ENCODE measurements at regions not wholly inside any gene's neighbourhood (a gene's known extent, or its start where the extent isn't known, plus 50 kb on each side); places are given as distances from the start of the nearest gene placed in this dataset.

DNA sequence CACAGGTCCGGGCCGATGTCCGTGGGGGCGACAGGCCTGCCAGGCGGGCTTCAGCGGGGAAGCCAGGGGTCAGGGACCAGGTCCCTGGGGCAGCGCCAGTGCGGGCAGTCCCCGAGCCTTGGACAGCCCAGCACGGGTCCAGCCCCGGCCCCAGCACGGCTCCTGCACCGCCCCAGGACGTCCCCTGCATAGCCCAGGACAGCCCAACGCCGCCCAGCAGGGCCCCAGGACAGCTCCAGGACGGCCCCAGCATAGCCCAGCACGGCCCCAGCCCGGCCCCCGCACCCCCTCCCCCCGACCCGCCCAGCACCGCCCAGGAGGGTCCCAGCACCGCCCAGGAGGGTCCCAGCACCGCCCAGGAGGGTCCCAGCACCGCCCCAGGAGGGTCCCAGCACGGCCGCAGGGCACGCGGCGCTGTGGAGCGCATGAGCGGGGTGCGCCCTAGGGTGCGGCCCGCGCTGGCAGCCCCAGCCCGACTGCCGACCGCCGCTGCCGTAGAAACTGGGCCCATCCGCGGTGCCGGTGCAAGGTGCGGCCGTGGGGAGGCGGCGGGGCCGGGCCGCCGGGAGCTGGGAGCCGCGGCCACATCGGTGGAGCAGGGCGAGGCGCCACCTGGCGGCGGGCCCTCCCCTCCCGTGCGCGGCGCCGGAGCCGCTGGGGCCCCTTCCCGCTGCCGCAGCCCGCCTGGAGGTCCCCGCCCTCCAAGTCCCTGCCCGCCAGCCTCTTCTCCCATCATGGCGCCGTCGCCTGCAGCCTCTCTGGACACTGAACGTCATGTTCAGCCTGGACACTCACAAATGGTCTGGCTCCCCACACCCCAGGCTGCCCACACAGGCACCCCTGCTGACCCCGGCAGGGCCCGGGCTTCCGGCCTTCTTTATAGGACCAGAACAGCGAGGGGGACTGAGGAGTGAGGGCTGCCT is 106.8 kb upstream of the NKX1-1 start:
- peak; percentile 74 for DNase-seq (ENCODE audit: low spot score)
- no peak for FAIRE-seq

DNA sequence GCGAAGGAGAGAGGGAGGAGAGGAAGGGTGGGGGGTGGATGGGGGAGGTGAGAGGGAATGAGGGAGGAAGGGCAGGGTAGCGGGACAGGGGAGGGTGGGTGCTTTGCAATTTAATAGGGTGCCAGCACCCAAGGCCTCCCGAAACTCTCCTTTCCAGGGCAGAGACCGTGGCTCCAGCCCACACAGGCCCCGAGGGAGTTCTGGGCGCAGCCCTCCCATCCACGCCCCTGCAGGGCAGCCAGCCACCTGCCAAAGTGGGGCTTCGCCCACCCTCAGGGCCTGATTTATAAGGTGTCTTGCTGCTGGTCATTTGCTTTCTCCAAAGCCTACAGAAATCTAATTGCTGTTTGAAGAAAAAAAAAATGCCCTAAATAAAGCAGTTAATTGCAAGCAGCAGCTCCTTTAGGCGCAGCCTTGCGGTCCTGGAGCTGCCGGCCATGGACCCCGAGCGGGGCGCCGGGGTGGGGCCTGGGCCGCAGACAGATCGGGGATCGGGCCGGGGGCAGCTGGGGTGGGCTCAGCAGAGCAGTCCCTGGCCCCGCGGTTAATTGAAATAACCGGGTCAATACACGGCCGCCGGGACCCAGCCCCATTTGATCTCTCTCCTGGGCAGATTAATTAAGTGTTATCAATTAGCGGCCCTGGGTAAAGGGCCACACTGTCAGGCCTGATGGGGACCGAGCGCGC is 106.0 kb upstream of the NKX1-1 start:
- DNase-seq (ENCODE audit: low spot score) = no peak
- FAIRE-seq = no peak

DNA sequence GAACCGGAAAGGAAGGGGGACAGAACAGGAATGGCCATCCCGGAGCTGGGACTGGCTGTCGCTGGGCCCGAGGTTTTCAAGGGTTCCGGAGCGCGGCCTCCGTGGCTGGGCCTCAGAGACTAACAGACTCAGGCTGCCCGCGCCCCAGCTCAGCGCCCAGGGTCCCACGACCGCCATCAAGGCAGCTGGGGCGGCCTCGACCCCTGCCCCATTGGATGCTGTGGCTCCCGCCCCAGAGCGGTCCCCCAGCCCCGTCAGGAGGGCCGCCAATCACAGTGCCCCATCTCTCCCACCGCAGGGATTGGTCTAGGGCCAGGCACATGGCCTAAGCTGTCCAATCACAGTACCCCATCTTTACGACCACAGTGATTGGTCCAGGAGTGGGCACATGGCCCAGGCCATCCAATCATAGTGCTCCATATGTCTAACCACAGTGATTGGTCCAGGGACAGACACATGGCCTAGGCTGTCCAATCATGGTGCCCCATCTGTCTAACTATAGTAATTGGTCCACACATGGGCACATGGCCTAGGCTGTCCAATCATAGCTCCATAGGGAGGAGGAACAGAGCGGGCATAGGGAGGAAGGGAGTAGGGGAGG is 105.3 kb upstream of the NKX1-1 start:
- FAIRE-seq = no peak
- DNase-seq (ENCODE audit: low spot score) = peak; percentile 23

DNA sequence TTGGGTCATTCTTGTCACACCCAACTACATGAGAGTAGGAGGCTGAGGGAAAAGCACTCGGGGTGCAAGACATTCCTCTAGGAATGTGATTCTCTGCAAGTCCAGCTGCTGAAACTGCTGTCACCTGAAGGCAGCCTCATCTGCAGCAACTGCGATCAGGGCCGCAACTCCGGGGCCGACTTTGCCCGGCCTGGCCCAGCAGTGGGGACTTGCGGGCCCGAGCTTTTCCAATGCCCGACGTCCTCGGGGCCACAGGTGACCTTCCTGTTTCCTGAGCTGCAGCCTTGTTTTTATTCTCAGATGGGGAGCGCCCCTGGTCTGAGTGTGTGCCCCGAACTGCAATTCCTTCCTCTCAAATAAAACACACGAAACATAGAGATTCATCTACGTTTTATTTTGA is 104.7 kb upstream of the NKX1-1 start:
- DNase-seq (ENCODE audit: low spot score) = no peak
- FAIRE-seq = no peak

DNA sequence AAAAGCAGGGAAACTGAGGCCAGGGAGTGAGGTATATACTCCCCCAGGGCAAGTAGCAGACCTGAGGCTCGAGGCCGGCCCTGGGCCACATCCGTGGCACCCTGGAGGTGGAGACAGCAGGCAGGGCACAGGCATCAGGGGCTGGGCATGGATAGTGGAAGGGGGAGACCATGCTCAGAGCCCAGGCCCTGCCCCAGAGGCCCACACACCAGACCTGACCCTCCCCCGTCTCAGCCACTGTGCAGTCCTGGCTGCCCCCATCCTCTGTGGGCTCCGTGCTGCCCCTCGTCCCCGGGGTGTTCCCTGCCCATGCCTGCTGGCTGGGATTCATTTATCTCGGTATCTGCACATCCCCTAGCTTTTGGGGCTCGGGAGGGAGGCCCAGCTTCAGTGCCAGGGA is 103.1 kb upstream of the NKX1-1 start:
- no peak for FAIRE-seq
- DNase-seq (ENCODE audit: low spot score) = no peak

DNA sequence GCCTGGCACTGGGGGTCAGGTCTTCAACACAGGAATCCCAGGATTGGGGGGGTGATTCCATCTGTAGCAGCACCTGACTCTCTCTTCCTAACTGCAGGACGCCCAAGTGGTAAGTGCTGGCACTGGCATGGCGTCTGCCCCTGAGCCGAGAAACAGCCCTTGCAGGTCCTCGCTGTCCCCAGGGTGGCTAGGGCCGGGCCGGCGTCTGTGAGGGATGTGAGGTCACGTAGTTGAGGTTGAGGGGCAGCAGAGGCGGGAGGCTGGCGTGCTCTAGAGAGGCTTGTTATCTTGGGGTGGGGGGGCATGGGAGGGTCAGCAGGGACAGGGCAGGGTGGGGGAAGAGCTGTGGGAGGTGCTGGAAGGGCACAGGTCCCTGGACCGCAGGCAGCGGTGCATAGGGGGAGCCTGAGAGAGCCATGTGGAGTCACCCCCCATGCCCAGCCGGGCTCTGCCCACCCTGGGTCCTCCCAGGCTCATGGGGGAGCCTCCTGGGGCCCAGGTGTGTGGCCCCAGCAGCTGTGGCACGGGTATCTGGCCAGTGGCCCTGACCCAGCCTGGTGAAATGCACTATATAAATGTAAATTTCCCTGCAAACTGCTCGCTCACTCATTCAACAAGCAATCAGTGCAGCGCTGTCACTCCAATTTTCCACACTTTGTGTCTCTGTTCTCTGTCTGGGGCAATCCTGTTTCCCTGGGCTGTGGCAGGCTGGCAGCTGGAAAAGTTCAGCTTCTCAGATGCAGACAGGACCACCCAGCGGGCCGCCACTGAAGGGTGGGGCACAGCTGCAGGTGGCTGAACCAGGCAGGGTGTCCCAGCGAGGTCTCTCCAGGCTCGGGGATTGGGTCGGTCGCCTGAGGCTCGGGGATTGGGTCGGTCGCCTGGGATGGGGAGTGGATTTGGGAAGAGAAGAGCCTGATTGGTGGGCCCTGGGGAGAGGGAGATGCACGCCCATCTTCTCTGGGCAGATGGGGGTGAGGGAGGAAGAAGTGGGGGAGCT is 102.2 kb upstream of the NKX1-1 start:
- FAIRE-seq = no peak

DNA sequence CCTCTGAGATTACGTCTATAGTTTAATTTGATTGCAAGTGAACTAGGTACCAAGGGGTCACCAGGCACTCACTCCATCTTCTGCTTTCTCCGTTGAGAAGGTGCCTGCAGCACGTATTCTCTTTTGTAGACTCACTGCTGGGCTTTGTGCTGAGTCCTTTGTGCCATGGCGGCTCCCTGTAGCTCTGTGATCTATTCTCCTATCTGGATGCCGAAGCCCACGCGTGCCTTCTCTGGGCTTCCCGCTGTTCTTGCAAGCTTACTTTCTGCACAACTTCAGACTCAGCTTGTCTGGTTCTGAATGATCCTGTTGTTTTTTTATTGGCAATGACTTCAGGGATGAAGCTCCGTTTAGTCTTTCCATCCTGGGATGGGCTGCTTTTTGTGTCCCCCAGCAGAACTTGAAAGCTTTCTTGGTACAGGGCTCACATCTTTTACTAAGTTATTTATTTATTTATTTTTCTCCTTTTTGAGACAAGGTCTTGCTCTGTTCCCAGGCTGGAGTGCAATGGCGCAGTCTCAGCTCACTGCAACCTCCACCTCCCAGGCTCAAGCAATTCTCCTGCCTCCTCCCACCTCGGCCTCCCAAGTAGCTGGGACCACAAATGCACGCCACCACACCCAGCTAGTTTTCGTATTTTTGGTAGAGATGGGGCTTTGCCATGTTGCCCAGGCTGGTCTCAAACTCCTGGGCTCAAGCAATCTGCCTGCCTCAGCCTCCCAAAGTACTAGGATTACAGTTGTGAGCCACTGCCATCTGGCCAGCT is 100.9 kb upstream of the NKX1-1 start:
- DNase-seq (ENCODE audit: low spot score) (no peak), FAIRE-seq (no peak)

More for the DNA sequence above, 102.2 kb upstream of the NKX1-1 start:
- no peak for DNase-seq (ENCODE audit: low spot score)

DNA sequence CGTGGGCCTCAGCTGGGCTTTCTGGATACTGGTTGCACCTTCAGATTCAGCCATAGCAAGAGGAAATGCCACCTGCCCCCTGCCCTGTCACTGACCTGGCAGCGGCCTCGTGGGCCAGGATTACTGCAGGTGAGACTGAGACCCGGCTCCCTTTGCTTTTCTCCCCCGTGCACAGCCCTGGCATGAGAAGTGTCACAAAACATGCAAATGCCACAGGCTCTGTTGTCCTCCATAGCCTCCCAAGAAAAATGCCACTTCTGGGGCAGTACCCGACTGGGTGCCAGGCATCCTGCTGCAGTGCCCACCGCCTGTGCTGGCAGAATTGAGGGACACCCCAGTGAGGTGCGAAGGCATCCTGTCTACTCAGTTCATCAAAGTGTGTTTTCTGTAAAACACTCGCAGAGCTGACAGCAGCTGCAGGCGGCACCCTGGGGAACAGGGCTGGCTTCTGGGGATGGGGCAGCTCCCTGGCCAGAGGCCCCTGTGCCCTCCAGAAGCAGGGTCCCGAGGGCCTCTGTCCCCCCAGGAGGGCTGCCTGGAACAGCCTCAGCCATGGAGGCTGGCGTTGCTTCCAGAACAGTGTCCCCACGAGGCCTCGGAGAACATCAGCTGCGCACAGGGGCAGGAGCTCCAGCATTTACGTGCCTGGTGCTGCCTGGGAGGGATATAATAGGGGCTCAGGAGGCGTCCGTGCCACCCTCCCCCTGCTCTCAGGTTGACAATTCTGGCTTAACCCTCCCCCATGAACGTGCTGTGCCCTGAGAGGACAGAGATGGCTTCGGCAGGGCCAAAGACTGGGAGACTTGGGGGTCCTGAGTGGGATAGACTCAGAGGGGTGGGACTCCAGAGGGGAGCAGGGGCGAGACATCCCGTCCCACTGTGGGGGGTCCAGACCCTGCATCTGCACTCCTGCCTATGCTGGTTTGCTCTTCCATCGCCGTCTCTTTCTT is 99.5 kb upstream of the NKX1-1 start:
- DNase-seq (ENCODE audit: low spot score) (no peak), FAIRE-seq (no peak)

DNA sequence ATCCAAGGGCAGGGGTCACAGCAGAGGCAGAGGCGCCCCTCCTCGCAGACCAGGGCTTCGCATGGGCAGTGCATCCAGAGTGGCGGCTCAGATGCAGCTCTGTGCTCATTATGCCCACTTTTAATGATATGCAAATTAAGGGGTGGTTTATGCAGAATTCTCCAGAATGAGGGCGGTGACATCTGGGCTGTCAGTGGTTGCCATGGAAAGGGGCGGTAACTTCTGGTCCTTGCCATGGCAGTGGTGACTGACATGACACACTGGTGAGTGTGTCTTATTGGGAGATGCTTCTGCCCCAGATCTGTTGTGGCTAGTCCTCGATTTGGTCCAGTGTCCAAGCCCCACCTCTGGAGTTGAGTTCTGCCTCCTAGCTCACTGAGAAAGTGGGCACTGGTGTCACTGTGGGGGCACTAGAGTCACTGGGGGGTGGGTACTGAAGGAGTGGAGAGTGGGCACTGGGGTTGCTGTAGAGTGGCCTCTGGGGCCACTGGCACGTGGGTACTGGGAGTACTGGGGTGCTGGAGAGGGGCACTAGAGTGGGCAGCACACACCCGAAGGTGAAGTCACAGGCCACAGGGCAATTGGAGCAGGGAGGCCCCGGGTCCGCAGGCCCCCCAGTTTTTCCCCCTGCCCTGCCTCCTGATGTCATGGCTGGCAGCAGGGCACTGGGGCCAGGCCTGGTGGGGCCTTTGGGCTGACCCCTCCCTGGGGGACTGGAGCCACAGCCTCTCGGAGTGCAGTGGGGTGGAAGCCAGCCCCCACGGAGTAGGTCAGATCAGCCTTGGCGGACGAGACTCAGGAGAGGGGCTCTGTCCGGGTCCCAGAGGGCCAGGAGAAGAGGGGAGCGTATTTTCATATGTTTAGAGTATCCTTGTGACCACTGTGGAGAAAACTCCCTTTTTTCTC is 98.6 kb upstream of the NKX1-1 start:
- FAIRE-seq = no peak

DNA sequence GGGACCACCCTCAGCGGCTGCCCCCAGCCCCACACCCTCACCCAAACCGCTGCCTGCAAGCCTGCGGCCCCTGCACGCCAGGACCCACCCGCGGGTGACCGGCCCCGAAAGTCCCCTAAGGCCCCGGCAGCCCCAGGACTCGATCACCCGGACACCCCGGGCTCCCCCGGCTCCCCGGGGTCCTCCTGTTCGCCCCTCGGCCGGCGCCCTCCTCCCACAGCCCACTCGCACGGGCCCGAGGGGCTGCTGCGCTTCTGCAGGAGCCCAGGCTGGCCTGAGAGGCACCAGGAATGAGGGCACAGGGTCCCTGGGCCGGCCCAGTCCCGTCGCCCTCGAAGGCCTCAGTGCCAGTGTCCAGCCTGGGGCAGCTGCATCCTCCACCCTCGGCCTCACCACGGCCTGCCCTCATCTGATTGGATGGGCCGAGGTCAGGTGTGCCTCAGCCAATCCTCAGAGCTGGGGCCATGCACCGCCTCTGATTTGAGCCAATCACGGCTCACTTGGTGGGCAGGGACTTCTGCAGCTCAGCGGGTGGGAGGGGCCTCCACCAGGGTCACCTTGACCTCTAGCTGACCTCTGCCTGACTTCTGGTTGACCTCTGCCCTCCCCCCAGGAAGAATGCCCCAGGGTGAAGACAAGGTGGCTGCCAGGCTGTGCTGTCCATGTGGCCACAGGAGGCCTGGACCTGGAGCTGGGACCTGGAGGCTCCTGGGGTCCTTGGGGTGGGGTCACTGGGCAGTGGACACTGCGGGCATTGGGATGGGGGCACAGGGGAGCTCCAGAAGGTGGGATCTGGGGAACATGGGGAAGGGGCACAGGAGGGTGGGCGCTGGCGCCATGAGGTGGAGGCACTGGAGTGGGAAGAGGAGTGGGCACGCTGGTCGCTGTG is 97.6 kb upstream of the NKX1-1 start:
- FAIRE-seq (no peak), DNase-seq (ENCODE audit: low spot score) (no peak)

More for the DNA sequence above, 98.6 kb upstream of the NKX1-1 start:
- no peak for DNase-seq (ENCODE audit: low spot score)

DNA sequence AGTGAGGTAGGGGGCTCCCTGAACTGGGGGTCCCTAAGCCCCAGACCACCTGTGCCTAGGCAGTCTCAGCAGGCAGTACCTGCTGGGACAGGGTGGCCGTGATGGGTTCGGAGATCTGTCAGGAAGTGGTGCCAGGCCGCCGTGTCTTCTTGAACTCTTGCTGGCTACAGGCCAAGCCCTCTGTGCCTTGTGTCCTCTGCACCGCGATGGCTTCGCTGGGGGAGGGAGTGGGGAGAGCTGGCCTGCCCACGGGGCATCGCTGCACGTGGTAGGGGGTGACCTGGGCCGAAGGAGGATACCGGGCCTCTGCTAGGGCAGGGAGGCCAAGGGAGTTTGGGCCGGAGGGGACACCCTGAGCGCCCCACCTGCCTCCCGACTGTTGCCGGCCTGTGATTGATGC is 96.7 kb upstream of the NKX1-1 start:
- DNase-seq (ENCODE audit: low spot score) (no peak), FAIRE-seq (no peak)

DNA sequence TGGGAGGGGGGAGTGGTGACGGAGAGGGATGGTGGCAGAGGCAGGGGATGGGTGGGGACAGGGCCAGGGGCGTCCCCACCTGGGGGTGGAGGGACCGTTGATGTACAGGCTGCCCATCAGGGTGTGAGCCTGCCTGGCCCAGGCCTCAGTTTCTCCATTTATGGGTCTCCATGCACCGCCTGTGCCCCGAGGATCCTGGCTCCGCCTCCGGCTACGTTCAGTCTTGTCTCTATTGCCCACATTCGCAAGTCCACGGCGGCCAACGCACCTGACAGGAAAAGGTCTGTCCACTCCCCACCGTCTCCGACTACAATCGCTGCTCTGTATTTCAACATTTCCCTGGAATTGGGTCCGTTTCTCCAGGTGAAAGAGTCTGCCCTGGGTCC is 96.3 kb upstream of the NKX1-1 start:
- FAIRE-seq (no peak), DNase-seq (ENCODE audit: low spot score) (no peak)

DNA sequence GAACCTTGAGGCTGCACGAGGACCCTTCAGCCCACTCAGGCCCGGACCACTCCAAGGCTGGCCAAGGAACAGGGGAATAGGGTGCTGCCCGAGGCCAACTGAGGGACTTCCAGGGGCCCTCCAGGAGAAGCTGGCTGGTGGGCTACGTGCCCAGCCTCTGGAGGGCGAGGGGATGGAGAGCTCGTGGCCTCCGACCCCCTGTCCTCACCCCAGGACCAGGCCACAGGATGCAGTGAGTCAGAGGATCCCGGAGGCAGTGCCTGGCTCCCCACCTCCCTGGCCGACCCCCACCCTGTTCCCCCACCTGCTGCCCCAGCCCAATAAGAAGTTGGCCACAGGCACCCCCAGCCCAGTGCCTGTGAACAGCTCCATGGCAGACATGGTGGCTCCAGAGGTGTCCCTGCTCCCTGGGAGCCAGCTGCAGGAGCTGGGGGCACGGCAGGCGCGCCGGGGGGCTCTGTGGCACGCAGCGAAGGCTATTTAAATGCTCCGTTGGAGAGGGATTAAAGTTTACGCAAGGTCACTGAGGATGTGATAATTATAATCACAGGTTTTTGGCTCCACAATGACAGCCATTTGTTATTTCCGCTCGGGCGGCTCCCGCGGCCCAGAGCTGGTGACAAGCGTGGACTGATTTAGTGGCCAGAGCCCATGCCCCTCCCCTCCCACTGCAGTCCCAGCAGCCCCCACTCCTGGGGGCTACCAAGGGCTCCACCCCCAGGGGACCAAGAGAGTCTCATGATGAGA is 95.7 kb upstream of the NKX1-1 start:
- FAIRE-seq (no peak), DNase-seq (ENCODE audit: low spot score) (no peak)

DNA sequence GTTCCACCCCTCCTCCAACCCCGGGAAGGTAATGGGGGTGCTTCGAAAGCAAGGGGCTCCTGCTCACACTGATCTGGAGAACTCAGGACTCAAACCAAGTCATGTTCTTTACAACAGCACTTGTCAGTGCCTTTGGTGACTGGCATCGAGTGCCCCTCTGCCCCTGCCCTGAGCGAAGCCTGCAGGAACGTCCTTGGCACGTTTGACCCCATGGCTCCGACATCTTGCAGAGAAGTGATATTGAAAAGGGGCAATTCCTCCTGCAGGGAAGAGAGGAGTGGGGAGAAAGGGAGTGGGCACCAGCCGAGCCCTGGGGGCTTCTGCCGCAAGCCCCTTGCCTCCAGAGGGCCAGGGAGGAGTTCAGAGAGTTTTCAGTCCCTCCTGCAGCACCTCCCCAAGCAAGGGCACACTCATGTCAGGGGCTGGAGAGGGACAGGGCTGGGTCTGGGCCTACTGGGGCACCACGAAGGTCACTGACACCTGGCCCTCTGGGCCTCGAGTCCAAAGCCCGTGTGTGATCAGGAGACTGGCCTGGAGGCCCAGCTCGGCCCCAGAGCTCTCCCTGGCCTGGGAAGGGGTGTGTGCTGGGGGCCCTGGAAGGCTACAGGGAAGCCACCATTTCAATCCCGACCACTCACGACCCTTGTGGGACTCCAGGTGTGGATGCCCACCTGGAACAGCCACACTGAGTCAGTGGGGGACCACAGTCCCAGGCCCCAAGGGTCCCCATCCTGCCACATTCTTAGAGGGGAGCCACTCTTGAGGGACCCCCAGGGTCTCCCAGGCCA is 94.9 kb upstream of the NKX1-1 start:
- DNase-seq (ENCODE audit: low spot score) (no peak), FAIRE-seq (no peak)

DNA sequence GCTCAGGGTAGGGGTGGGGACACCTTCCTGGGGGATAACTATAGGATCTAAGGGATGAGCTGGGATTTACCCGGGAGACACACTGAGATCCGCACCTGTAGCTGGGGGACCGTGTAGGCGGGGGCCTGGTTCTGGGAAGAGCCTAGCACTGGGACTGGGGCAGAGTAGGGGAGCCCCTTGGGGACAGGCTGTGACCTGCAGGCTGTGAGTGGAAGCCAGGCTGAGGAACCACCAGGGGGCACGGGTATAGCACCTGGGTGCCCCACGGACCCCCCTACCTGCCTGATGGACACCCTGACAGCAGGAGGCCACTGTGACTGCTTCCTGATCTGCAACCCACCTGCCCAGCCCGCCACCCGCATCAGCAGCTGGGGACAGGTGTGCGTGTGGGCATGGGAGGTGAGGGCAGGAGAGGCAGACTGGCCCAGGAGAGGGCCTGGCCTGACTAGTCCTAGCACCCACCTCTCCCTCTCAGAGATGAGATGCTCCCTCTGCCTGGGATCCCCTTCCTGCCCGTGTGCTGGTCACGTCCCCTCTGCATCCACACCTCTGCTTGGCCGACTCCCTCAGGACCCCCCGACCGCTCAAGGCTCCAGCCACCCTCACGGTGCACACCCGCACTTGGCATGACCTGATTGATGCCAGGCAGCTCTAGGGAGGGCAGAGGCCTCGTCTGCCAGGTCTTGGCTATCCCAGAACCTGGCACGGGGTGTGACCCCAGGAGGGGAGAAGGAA is 94.2 kb upstream of the NKX1-1 start:
- FAIRE-seq (no peak), DNase-seq (ENCODE audit: low spot score) (no peak)

Measured in urothelium cell line (cell line).